ENCODE measurements at regions not wholly inside any gene's neighbourhood (a gene's known extent, or its start where the extent isn't known, plus 50 kb on each side); places are given as distances from the start of the nearest gene placed in this dataset.

GRCh38 chr6:65900928-65901327 lies 193.9 kb upstream of the EYS start:
- no peak for FAIRE-seq

GRCh38 chr6:65896140-65896539 lies 189.1 kb upstream of the EYS start:
- no peak for FAIRE-seq

GRCh38 chr6:65876668-65877067 lies 169.6 kb upstream of the EYS start:
- no peak for FAIRE-seq

- no peak for FAIRE-seq
Observed at GRCh38 chr6:65852369-65852852, 145.4 kb upstream of the EYS start.

GRCh38 chr6:65830151-65830550 lies 123.1 kb upstream of the EYS start:
- FAIRE-seq, result no peak

- FAIRE-seq, result no peak
Observed at GRCh38 chr6:65819152-65819551, 112.1 kb upstream of the EYS start.

- no peak for FAIRE-seq
Observed at GRCh38 chr6:65818576-65818975, 111.5 kb upstream of the EYS start.

GRCh38 chr6:65816991-65817390 lies 110.0 kb upstream of the EYS start:
- FAIRE-seq, result no peak

- FAIRE-seq, result no peak
Observed at GRCh38 chr6:65814071-65814470, 107.0 kb upstream of the EYS start.

- FAIRE-seq, result no peak
Observed at GRCh38 chr6:65803186-65803585, 96.2 kb upstream of the EYS start.

GRCh38 chr6:65799389-65799788 lies 92.4 kb upstream of the EYS start:
- no peak for FAIRE-seq

GRCh38 chr6:65798280-65799014 lies 91.4 kb upstream of the EYS start:
- no peak for FAIRE-seq

- no peak for FAIRE-seq
Observed at GRCh38 chr6:65790666-65791065, 83.6 kb upstream of the EYS start.

GRCh38 chr6:65787787-65788186 lies 80.8 kb upstream of the EYS start:
- no peak for FAIRE-seq

GRCh38 chr6:65786815-65787214 lies 79.8 kb upstream of the EYS start:
- FAIRE-seq, result no peak

GRCh38 chr6:65780691-65781090 lies 73.7 kb upstream of the EYS start:
- FAIRE-seq, result no peak

GRCh38 chr6:65776332-65776731 lies 69.3 kb upstream of the EYS start:
- no peak for FAIRE-seq

GRCh38 chr6:65771946-65772345 lies 64.9 kb upstream of the EYS start:
- no peak for FAIRE-seq

- FAIRE-seq, result no peak
Observed at GRCh38 chr6:65761890-65762289, 54.9 kb upstream of the EYS start.

- FAIRE-seq, result no peak
Observed at GRCh38 chr6:65760285-65760684, 53.3 kb upstream of the EYS start.

Measured in TTC549 (cell line).